Skin of body (tissue), 1 donor: ENCODE measurements at regions not wholly inside any gene's neighbourhood (a gene's known extent, or its start where the extent isn't known, plus 50 kb on each side); places are given as distances from the start of the nearest gene placed in this dataset.
"Not testable (repeated sequence)": the region's sequence is repeated elsewhere in the genome, so short reads cannot be mapped to it uniquely, and the experiment has no call there.

Source experiments
- DNase-seq: peaks from one replicate; lab custom pipeline; 2025; lab: John Stamatoyannopoulos, UW

- no peak for DNase-seq
Measured at GRCh38 chr11:26896719-26897118, 97.2 kb upstream of the FIBIN start.

- no peak for DNase-seq
Measured at GRCh38 chr11:26898799-26899198, 95.1 kb upstream of the FIBIN start.

DNA sequence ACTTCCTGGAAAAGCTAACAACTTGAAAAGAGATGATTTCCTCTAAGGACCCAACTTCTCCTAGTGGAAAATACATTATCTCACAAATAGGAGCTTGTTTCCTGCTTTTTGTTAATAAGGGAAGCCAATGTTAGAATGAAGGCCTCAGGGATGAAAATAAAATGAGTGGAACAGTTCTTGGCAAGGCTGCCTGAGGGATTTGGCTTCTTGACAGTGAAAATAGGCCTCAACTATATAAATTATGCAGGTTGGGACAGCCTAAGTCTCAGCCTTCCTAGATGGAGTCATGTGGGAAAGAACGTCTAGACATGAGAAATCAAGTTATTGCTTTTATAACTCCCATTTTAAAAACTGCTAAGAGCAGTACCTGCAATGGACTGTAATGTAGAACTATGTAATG, 92.8 kb upstream of the FIBIN start:
- peak; percentile 88 for DNase-seq

- no peak for DNase-seq
Measured at GRCh38 chr11:26904132-26904531, 89.8 kb upstream of the FIBIN start.

DNA sequence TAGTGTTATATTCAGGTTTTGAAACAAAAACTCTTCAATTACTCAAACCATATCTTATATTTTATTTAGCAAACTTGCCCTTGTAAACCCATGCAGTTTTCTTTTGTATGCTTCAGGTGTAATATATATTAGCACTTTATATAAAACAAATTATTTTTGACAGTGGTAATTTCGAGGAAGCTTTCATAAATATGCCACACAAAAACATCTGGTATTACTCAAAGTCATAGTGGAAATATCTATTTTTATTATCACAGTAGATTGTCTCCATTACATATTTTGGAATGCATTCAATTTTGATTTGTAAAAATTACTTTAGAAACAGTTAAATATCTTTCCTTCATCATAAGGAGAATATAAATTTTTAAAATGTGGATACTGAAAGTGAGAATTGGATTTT, 89.1 kb upstream of the FIBIN start:
- peak; percentile 17 for DNase-seq

DNA sequence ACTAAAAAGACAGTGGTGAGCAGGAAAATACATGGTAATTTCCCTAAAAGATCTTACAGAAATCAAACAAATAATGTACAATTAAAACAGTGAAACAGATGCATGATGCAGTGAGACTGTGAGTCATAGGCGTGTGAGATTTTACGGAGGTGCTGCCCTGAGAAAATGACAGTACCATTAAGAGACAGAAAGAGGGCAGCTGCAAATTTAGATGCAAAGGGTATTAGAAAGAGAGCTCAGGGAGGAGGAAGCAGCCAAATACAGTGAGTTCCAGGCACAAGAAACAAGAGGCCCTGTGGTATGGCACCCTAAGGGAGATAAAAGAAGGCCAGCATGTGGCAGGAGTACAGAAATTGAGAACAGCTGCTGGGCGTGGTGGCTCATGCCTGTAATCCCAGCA, 88.5 kb upstream of the FIBIN start:
- DNase-seq, result no peak

DNA sequence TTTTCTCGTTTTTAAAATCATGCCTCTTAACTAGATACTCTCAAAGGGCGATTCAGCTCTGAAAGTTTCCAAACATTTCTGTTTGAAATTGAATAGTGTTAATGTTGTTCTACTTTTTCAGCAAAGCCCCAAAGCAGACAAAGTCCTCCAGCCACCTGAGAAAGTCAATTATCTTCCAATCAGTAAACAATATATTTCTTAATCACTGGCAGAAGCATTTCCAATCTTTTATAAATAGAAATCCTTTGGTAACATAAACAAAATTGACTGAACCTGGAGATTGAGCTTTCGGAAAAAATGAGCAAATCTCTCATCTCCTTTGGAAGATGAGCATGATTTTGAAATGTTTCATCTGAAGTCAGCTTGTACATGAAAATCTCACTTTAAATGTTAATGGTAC, 84.4 kb upstream of the FIBIN start:
- peak; percentile 35 for DNase-seq

DNA sequence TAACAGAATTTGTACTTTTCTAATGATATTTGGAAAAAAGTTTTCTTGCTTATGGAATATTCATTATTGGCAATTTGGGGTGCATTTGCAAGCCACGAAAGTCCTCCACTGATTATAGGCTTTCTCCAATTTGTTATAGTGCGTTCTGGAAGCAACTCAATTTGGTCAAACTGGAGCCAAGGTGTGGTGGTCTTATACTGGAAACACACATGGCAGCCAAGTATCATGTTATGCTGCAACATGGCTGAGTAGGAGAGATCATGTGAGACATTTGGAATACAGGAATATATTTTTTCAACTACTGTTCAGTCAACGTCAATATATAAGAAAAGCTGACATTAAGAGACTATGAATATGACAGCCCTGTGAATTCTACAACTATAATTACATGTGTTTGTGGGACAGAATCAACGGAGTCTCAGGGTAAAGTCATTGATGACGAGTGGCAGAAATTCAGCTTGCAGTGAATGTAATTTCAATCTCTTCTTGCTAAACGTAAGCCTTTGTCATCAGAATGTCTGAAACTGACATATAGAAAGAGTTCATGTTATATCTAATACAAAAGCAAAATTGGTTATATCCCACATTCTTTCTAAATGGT, 83.8 kb upstream of the FIBIN start:
- no peak for DNase-seq

GRCh38 chr11:26914968-26915367, 78.9 kb upstream of the FIBIN start:
- no peak for DNase-seq

- no peak for DNase-seq
Measured at GRCh38 chr11:26916805-26917204, 77.1 kb upstream of the FIBIN start.

GRCh38 chr11:26928582-26928981, 65.3 kb upstream of the FIBIN start:
- no peak for DNase-seq

GRCh38 chr11:26929806-26930517, 64.0 kb upstream of the FIBIN start:
- no peak for DNase-seq

- DNase-seq, result peak; percentile 83
Measured at GRCh38 chr11:26930518-26931247, 63.2 kb upstream of the FIBIN start.

DNA sequence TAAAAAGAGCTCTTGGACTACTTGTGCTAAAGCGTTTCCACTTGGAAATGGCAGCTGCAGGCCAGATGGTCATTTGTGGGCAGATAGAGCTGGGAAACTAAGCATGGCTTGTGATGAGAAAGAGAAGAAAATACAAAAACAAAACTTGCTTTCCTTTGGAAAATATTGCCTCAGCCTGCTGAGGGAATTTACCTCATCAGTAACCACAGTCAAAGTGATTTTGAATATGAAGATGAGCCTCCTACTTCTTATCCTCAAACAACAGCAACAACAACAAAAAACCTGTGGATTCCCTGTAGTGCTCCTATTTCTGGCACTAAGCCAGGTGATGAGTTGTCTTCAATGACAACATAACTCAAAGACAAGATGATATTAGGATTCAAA, 62.7 kb upstream of the FIBIN start:
- peak; percentile 90 for DNase-seq

DNA sequence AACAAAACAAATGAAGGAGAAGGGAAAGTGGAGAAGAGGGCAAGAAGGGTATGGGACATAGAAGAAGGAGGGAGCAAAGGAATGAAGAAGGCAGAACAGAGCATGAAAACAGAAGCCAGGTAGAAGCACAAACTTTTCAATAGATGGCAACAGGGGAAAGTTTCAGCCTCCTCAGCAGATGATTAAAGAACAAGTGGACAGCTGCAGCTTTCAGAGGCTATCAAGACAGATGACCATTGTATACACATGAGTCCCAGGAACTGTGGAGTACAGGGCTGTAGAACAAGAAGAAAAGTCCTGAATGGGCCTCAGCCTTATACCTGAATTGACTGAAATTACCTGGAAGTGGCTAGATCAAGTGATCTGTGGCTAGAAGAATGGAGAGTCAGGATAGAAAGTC, 62.0 kb upstream of the FIBIN start:
- DNase-seq, result no peak

DNA sequence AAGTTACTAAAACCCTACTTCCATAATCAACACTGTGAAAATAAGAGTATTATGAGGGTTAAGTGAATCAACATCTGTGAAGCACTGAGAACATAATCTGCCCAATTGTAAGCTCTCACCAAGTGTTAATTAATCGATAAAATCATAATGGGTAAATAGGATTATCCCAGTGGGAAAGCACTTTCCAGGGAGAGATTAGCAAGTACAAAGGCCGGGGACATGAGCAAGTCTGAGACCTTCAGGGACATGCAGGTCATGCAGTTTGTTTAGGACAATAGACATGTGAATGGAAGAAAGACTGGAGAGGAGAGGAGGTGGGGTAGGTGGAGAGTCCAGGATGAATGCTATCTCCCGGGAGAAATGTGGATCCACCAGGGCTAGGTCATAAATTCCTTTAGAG, 57.8 kb upstream of the FIBIN start:
- no peak for DNase-seq

DNA sequence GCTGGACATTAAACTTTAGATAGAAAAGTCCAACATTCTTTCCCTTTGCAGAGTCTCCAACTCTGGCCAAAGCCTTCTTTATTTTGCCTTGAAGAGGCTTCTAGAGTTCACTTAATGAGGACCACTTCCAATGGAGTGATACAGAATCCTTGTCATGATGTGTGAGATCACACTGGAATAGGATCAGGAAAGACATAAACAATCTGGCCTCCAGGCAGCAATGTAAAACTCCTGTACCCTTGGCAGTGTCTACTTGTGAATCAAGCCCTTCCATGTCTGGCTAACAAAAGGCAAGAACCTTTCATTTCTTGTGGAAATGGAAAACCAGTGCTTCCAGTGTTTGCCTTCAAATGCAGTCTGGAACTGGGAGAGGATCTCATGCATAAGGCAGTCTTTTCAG, 56.5 kb upstream of the FIBIN start:
- peak; percentile 83 for DNase-seq

- not testable (repeated sequence) for DNase-seq
Measured at GRCh38 chr11:26940501-26940900, 53.4 kb upstream of the FIBIN start.

- DNase-seq, result peak; percentile 87
Measured at GRCh38 chr11:26942356-26942755, 51.6 kb upstream of the FIBIN start.

GRCh38 chr11:26943636-26944035, 50.3 kb upstream of the FIBIN start:
- DNase-seq, result no peak
